H7 (cell line): ENCODE measurements at regions not wholly inside any gene's neighbourhood (a gene's known extent, or its start where the extent isn't known, plus 50 kb on each side); places are given as distances from the start of the nearest gene placed in this dataset.
"Not testable (repeated sequence)": the region's sequence is repeated elsewhere in the genome, so short reads cannot be mapped to it uniquely, and the experiment has no call there.

Source experiments
- DNase-seq: peaks from one replicate; pipeline ENCODE4 v3.0.0; 2012
- H3K27me3 ChIP-seq: 2 replicates; pipeline ENCODE4 v1.6.0; 2011; ENCODE audit warnings: mild to moderate bottlenecking, low read length; ENCODE audit not compliant: control insufficient read depth, insufficient read depth
- H3K36me3 ChIP-seq: replicated peaks from 2 replicates; pipeline ENCODE4 v1.5.1; 2011; ENCODE audit warnings: low read length; ENCODE audit not compliant: control insufficient read depth, insufficient read depth
- H3K4me3 ChIP-seq: 2 replicates; pipeline ENCODE4 v1.5.1; 2011; ENCODE audit warnings: low read depth, mild to moderate bottlenecking, control low read depth, low read length, moderate library complexity; ENCODE audit not compliant: insufficient read depth

GRCh38 chr2:142716463-142717242, 160.8 kb upstream of the KYNU start:
- Histone ChIP-seq H3K27me3 (no peaks in the 10 kb centered on the region), H3K4me3 (no peak overlapping the region), H3K36me3 (no peaks in the 10 kb centered on the region)
- DNase-seq, result peak; percentile 39

DNA sequence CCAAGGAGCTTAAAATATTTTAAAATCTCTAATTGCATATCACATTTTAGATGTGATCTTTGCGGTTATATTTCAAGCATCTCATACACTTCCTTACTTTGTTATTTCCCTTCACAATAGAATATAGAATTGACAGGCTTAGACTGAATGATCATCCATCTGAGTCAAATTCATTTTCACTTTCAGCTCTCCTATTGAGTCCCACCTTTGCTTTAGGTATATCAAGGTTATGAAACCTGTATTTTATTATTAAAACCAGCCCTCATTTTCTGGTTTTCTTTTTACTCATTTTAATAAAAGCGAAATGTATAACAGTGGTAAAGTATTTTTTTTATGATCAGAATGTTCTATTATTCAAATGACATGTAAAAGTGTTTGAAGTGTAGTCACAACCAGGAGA, 162.9 kb upstream of the KYNU start:
- DNase-seq, result no peak
- H3K27me3 ChIP-seq, result no peaks in the 10 kb centered on the region
- H3K36me3 ChIP-seq, result no peaks in the 10 kb centered on the region
- H3K4me3 ChIP-seq, result no peak overlapping the region

DNA sequence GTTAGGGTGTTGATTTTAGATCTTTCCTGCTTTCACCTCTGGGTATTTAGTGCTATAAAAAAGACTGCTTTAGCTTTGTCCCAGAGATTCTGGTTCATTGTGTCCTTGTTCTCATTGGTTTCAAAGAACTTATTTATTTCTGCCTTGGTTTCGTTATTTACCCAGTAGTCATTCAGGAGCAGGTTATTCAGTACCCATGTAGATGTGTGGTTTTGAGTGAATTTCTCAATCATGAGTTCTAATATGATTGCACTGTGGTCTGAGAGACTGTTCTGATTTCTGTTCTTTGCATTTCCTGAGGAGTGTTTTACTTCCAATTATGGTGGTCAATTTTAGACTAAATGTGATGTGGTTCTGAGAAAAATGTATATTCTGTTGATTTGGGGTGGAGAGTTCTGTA, 167.1 kb upstream of the KYNU start:
- Histone ChIP-seq H3K4me3 (no peak overlapping the region), H3K36me3 (no peaks in the 10 kb centered on the region), H3K27me3 (no peaks in the 10 kb centered on the region)
- no peak for DNase-seq

GRCh38 chr2:142707318-142707717, 170.1 kb upstream of the KYNU start:
- peak; percentile 19 for DNase-seq
- Histone ChIP-seq H3K4me3 (no peak overlapping the region), H3K27me3 (no peaks in the 10 kb centered on the region), H3K36me3 (no peaks in the 10 kb centered on the region)

DNA sequence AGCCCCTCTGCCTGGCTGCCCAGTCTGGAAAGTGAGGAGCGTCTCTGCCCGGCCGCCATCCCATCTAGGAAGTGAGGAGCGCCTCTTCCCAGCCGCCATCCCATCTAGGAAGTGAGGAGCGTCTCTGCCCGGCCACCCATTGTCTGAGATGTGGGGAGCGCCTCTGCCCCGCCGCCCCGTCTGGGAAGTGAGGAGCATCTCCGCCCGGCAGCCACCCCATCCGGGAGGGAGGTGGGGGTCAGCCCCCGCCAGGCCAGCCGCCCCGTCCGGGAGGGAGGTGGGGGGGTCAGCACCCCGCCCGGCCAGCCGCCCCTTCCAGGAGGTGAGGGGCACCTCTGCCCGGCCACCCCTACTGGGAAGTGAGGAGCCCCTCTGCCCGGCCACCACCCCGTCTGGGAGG, 175.1 kb upstream of the KYNU start:
- H3K4me3 ChIP-seq, H3K36me3 ChIP-seq, DNase-seq, H3K27me3 ChIP-seq: not testable (repeated sequence)

GRCh38 chr2:142695350-142696257, 181.9 kb upstream of the KYNU start:
- not testable (repeated sequence) for DNase-seq, H3K27me3 ChIP-seq, H3K36me3 ChIP-seq, H3K4me3 ChIP-seq

- no peaks in the 10 kb centered on the region for H3K36me3 ChIP-seq
- H3K4me3 ChIP-seq, result no peak overlapping the region
- H3K27me3 ChIP-seq, result no peaks in the 10 kb centered on the region
- no peak for DNase-seq
Measured at GRCh38 chr2:142694282-142694681, 183.2 kb upstream of the KYNU start.

- Histone ChIP-seq H3K36me3 (no peaks in the 10 kb centered on the region), H3K4me3 (no peak overlapping the region), H3K27me3 (no peaks in the 10 kb centered on the region)
- no peak for DNase-seq
Measured at GRCh38 chr2:142693171-142693950, 184.1 kb upstream of the KYNU start.

- no peaks in the 10 kb centered on the region for H3K27me3 ChIP-seq
- no peak for DNase-seq
- no peak overlapping the region for H3K4me3 ChIP-seq
- no peaks in the 10 kb centered on the region for H3K36me3 ChIP-seq
Measured at GRCh38 chr2:142688856-142689605, 188.4 kb upstream of the KYNU start.

DNA sequence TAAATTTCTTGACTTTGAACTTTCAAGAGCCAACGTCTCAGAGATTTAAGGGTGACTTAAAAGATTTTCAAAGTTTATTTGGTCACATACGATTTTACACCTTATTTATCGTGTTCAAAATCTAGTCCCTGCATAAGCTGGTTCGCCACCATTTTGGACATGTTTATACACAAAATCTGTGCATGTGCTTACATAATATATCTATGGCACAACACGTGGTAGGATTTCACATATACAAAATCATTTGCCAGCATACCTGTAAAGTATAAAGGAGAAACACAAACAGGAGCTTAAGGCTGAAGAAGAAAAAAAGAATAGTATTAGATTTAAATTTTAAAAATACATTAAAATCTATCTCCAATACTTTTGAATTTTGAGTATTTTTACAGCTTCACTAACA, 190.0 kb upstream of the KYNU start:
- DNase-seq, result no peak
- Histone ChIP-seq H3K4me3 (no peak overlapping the region), H3K27me3 (no peaks in the 10 kb centered on the region), H3K36me3 (no peaks in the 10 kb centered on the region)

DNA sequence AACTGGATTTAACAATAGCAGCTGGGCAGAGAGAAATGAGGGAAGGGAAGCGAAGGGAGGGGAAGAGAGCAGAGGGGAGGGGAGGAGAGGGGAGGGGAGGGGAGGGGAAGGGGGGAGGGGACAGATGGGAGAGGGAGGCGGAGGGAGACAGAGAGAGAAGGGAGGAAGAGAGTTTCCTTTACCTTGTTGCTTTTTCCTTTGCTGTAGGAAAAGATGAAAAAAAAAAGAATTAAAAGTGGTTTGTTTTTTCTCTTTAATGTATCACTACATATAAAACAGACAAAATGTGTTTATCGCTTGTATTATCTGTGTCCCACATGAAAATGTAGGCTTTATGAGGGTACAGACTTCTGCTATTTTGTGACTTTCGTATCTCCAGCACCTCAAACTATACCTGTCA, 190.4 kb upstream of the KYNU start:
- no peaks in the 10 kb centered on the region for H3K36me3 ChIP-seq
- H3K27me3 ChIP-seq, result no peaks in the 10 kb centered on the region
- H3K4me3 ChIP-seq, result no peak overlapping the region
- no peak for DNase-seq

- no peak for DNase-seq
- no peaks in the 10 kb centered on the region for H3K36me3 ChIP-seq
- H3K4me3 ChIP-seq, result no peak overlapping the region
Measured at GRCh38 chr2:142684667-142685066, 192.8 kb upstream of the KYNU start.

GRCh38 chr2:142682528-142682927, 194.9 kb upstream of the KYNU start:
- no peaks in the 10 kb centered on the region for H3K27me3 ChIP-seq
- DNase-seq, result peak; percentile 4
- no peaks in the 10 kb centered on the region for H3K36me3 ChIP-seq
- no peak overlapping the region for H3K4me3 ChIP-seq

More at GRCh38 chr2:142684667-142685066, 192.8 kb upstream of the KYNU start:
- H3K27me3 ChIP-seq, result no peaks in the 10 kb centered on the region

DNA sequence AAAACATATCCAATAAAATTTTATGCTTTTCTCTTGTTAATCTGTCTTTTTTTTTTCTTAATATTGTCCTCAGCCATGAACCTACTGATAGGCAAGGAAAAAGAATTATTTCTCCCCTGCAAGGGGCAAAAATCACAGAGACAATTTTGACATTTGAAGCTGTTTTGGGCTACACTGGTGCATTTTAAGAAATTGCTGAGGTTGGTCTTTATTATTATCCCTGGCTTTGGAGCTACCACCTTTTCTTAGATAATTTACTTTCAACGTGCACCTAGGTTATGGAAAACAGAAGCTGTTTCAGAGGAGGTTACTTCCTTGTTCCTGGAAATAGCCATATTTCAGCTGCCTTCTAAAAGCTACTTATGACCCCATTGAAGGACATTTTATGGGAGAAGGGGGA, 195.5 kb upstream of the KYNU start:
- no peak overlapping the region for H3K4me3 ChIP-seq
- no peak for DNase-seq
- no peaks in the 10 kb centered on the region for H3K36me3 ChIP-seq
- H3K27me3 ChIP-seq, result no peaks in the 10 kb centered on the region
